ENCODE measurements at regions not wholly inside any gene's neighbourhood (a gene's known extent, or its start where the extent isn't known, plus 50 kb on each side); places are given as distances from the start of the nearest gene placed in this dataset.

DNA sequence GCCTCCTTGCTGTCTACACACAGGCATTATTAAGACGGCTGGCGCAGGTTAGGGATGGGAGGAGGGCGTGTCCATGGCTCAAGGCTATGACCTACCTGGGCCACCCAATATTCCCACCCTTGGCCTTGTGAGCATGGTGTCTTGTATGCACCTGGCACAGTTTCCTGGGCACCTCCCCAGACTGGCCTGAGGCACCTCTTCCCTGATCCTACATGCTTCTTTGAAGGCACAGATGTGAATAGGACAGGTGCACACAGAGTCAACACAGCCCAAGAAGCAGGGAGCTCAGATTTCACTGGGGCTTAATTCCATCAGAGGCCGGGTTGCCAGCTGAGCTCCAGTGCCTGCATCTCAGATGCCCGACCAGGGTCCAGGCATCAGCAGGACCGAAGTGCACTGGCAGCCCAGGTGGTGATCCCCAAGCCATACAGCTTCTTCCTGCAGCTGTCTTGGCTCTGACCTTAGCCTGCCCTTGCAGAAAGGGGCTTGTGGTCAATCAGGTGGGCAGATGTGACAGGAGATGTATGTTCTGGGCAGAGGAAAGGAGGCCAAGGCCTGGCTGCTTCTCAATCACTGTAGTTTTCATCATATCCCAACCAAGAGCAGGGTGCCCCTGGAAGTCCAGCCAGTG is 287.7 kb downstream of the CLIC5 start:
- no peak for DNase-seq (ENCODE audit: low read depth)
- no peak overlapping the region for H3K4me3 ChIP-seq (ENCODE audit: control insufficient read depth, low read depth, low read length)
- no peak for TF ChIP-seq CTCF (conservative IDR thresholded peaks at IDR 0.05; ENCODE audit: control insufficient read depth, insufficient read depth, low read depth, low read length)

DNA sequence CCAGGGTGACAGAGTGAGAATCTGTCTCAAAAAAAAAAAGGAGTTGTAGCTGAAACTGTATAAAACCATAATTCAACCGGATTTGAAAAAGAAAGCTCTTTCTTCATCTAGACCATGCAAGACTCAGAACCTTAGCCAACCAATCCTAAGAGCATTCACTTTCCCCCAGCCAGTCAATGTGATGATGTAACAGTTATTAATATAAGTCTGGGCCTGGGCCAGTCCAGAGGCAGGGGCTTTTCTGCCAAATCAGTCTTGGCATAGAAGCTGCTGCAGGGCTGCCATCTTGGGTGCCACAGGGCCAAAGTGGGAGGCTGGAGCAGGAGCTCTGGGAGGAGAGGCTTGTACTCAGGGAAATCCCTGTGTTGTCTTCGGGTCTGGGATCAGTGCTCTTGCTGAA is 288.4 kb downstream of the CLIC5 start:
- DNase-seq (ENCODE audit: low read depth): no peak
- no peak overlapping the region for H3K4me3 ChIP-seq (ENCODE audit: control insufficient read depth, low read depth, low read length)
- TF ChIP-seq CTCF (conservative IDR thresholded peaks at IDR 0.05; ENCODE audit: control insufficient read depth, insufficient read depth, low read depth, low read length): no peak

- no peak for TF ChIP-seq CTCF (conservative IDR thresholded peaks at IDR 0.05; ENCODE audit: control insufficient read depth, insufficient read depth, low read depth, low read length)
- no peak for DNase-seq (ENCODE audit: low read depth)
- no peak overlapping the region for H3K4me3 ChIP-seq (ENCODE audit: control insufficient read depth, low read depth, low read length)
These were observed 289.2 kb downstream of the CLIC5 start for GRCh38 chr6:45726444-45726843.

DNA sequence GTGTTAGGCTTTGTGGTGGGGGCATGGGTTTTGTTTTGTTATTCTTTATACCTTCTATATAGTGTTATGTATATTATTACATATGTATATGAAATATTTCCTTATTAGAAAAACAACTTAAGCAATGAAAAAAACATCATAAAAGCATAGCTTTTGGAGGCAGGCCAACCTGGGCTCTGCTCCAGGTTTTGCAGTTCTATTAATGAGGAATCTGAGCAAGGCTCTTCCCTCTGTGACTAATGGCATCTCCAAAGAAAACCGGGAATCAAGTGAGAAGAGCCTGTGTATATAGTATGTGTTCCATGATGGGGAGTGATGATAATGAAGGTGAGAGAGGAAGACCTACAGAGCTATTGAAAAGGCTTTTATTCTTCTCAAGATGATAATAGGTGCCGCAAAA is 291.1 kb downstream of the CLIC5 start:
- DNase-seq (ENCODE audit: low read depth): peak; percentile 88
- no peak overlapping the region for H3K4me3 ChIP-seq (ENCODE audit: control insufficient read depth, low read depth, low read length)
- no peak for TF ChIP-seq CTCF (conservative IDR thresholded peaks at IDR 0.05; ENCODE audit: control insufficient read depth, insufficient read depth, low read depth, low read length)

- TF ChIP-seq CTCF (conservative IDR thresholded peaks at IDR 0.05; ENCODE audit: control insufficient read depth, insufficient read depth, low read depth, low read length): no peak
- no peak for DNase-seq (ENCODE audit: low read depth)
- H3K4me3 ChIP-seq (ENCODE audit: control insufficient read depth, low read depth, low read length): no peak overlapping the region
These were observed 291.6 kb downstream of the CLIC5 start for GRCh38 chr6:45724027-45724426.

- DNase-seq (ENCODE audit: low read depth): no peak
- TF ChIP-seq CTCF (conservative IDR thresholded peaks at IDR 0.05; ENCODE audit: control insufficient read depth, insufficient read depth, low read depth, low read length): no peak
These were observed 292.8 kb downstream of the CLIC5 start for GRCh38 chr6:45722876-45723275.

GRCh38 chr6:45721665-45722064 is 294.0 kb downstream of the CLIC5 start:
- no peak for TF ChIP-seq CTCF (conservative IDR thresholded peaks at IDR 0.05; ENCODE audit: control insufficient read depth, insufficient read depth, low read depth, low read length)
- no peak overlapping the region for H3K4me3 ChIP-seq (ENCODE audit: control insufficient read depth, low read depth, low read length)
- no peak for DNase-seq (ENCODE audit: low read depth)

More at GRCh38 chr6:45722876-45723275, 292.8 kb downstream of the CLIC5 start:
- no peak overlapping the region for H3K4me3 ChIP-seq (ENCODE audit: control insufficient read depth, low read depth, low read length)
